SK-N-SH (cell line): ENCODE measurements at regions not wholly inside any gene's neighbourhood (a gene's known extent, or its start where the extent isn't known, plus 50 kb on each side); places are given as distances from the start of the nearest gene placed in this dataset.

Source experiments
- CTCF ChIA-PET: fragments of 300-600, 350-600 bp; formaldehyde crosslinking; extraction: SDS; loops from one replicate; lab custom pipeline; 2021; lab: Yijun Ruan, JAX
- POLR2A ChIA-PET: fragments of 350-600 bp; sonication (Branson Sonifier 250); formaldehyde crosslinking; extraction: SDS; loops from one replicate; lab custom pipeline; 2020; ENCODE audit warnings: antibody characterized with exemption, inconsistent platforms; lab: Yijun Ruan, JAX
- DNase-seq: peaks from one replicate; pipeline ENCODE4 v3.0.0; 2012
- H2AFZ ChIP-seq: fragments of 200-600 bp; sonication (generic); 2 replicates; pipeline ENCODE4 v1.8.1; 2016; ENCODE audit warnings: antibody characterized with exemption, mild to moderate bottlenecking, low read depth
- H3F3A ChIP-seq: fragments of 200-600 bp; sonication (generic); replicated peaks from 2 replicates; pipeline ENCODE3; 2016; ENCODE audit warnings: antibody characterized with exemption, mild to moderate bottlenecking; ENCODE audit not compliant: insufficient read depth
- H3K27ac ChIP-seq, 2 experiments: fragments of 200-500 bp in 1 of 2; fragments of 200-600 bp in 1 of 2; sonication (Bioruptor generic) in 1 of 2; sonication (generic), shearing (Covaris generic) in 1 of 2; 2 replicates each; pipeline versions ENCODE4 v1.5.1 to v1.6.1; 2014 to 2016; ENCODE audit warnings: low read depth in 2 of 2, inconsistent platforms in 1 of 2, low read length in 1 of 2, mild to moderate bottlenecking in 1 of 2, mixed read lengths in 1 of 2
- H3K27me3 ChIP-seq: fragments of 200-600 bp; sonication (generic), shearing (Covaris generic); 2 replicates; pipeline ENCODE4 v1.6.1; 2016; ENCODE audit warnings: mixed run types; ENCODE audit not compliant: insufficient read depth
- H3K36me3 ChIP-seq, 2 experiments: fragments of 200-500 bp in 1 of 2; fragments of 200-600 bp in 1 of 2; sonication (Bioruptor generic) in 1 of 2; sonication (generic) in 1 of 2; replicated peaks in 1 of 2; 2 replicates each; pipeline versions ENCODE3 to v1.5.1; 2014 to 2016; ENCODE audit warnings: low read length in 1 of 2, mild to moderate bottlenecking in 1 of 2; ENCODE audit not compliant: insufficient read depth in 2 of 2, control insufficient read depth in 1 of 2
- H3K4me1 ChIP-seq, 2 experiments: fragments of 200-500 bp in 1 of 2; fragments of 200-600 bp in 1 of 2; sonication (Bioruptor generic) in 1 of 2; sonication (generic), shearing (Covaris generic) in 1 of 2; 2 replicates each; pipeline versions ENCODE4 v1.5.1 to v1.6.1; 2014 to 2016; ENCODE audit warnings: low read depth in 1 of 2, low read length in 1 of 2, mixed run types in 1 of 2; ENCODE audit not compliant: insufficient read depth in 2 of 2, control insufficient read depth in 1 of 2
- H3K4me2 ChIP-seq: fragments of 200-600 bp; sonication (generic), shearing (Covaris generic); 2 replicates; pipeline ENCODE4 v1.6.1; 2017; ENCODE audit warnings: mixed run types
- H3K4me3 ChIP-seq, 2 experiments: fragments of 200-500 bp in 1 of 2; fragments of 200-600 bp in 1 of 2; sonication (Bioruptor generic) in 1 of 2; sonication (generic), shearing (Covaris generic) in 1 of 2; 2 replicates each; pipeline versions ENCODE4 v1.5.1 to v1.8.1; 2014 to 2016; ENCODE audit warnings: low read depth in 2 of 2, inconsistent platforms in 1 of 2, low read length in 1 of 2, mild to moderate bottlenecking in 1 of 2, mixed read lengths in 1 of 2, moderate library complexity in 1 of 2
- H3K79me2 ChIP-seq: fragments of 200-600 bp; sonication (generic); 2 replicates; pipeline ENCODE4 v1.8.1; 2017; ENCODE audit warnings: mild to moderate bottlenecking; ENCODE audit not compliant: insufficient read depth
- H3K9ac ChIP-seq: fragments of 200-600 bp; sonication (generic); 2 replicates; pipeline ENCODE4 v1.6.1; 2017; ENCODE audit warnings: mixed run types
- H3K9me2 ChIP-seq: fragments of 200-600 bp; sonication (generic); 2 replicates; pipeline ENCODE4 v1.6.1; 2017; ENCODE audit warnings: mixed run types
- H3K9me3 ChIP-seq: fragments of 200-600 bp; sonication (generic); 2 replicates; pipeline ENCODE4 v1.6.1; 2017; ENCODE audit warnings: mixed run types, mild to moderate bottlenecking, moderate library complexity
- H4K20me1 ChIP-seq: fragments of 200-600 bp; sonication (generic); 2 replicates; pipeline ENCODE4 v1.6.1; 2017; ENCODE audit warnings: mild to moderate bottlenecking, mixed run types; ENCODE audit not compliant: insufficient read depth
- ELF1 ChIP-seq: IDR thresholded peaks from 2 replicates; pipeline ENCODE4 v1.4.0; 2012
- EZH2phosphoT487 ChIP-seq: fragments of 200-600 bp; sonication (generic); IDR thresholded peaks from 2 replicates; pipeline ENCODE4 v1.6.1; 2017; ENCODE audit warnings: low read depth, mixed run types, mild to moderate bottlenecking, antibody characterized with exemption, moderate library complexity, borderline replicate concordance
- FOXJ3 ChIP-seq: sonication (generic); formaldehyde crosslinking; IDR thresholded peaks from 2 replicates; pipeline ENCODE4 v1.5.1; 2020; ENCODE audit warnings: mild to moderate bottlenecking, missing genetic modification reagents
- GABPA ChIP-seq: IDR thresholded peaks from 2 replicates; pipeline ENCODE4 v1.4.0; 2012; ENCODE audit warnings: low read depth, mild to moderate bottlenecking
- GATA2 ChIP-seq: sonication (generic); formaldehyde crosslinking; IDR thresholded peaks from 2 replicates; pipeline ENCODE4 v1.5.0; 2020; ENCODE audit warnings: mild to moderate bottlenecking, missing genetic modification reagents
- MEF2A ChIP-seq: IDR thresholded peaks from 2 replicates; pipeline ENCODE4 v1.4.0; 2012; ENCODE audit warnings: low read depth, borderline replicate concordance
- MXI1 ChIP-seq: IDR thresholded peaks from 2 replicates; pipeline ENCODE4 v1.6.1; 2012; ENCODE audit warnings: mild to moderate bottlenecking, low read depth, low read length, improper control_type of control experiment
- NFIC ChIP-seq: IDR thresholded peaks from 2 replicates; pipeline ENCODE4 v1.4.0; 2012; ENCODE audit warnings: borderline replicate concordance
- NRF1 ChIP-seq: IDR thresholded peaks from 2 replicates; pipeline ENCODE4 v1.6.1; 2012; ENCODE audit warnings: low read depth, mild to moderate bottlenecking, low read length
- PBX3 ChIP-seq: IDR thresholded peaks from 2 replicates; pipeline ENCODE4; 2012
- RAD21 ChIP-seq: IDR thresholded peaks from 2 replicates; pipeline ENCODE4 v1.6.1; 2012; ENCODE audit warnings: mild to moderate bottlenecking, low read length
- REST ChIP-seq: IDR thresholded peaks from 2 replicates; pipeline ENCODE4 v1.6.1; 2012; ENCODE audit warnings: mild to moderate bottlenecking, low read depth, low read length, moderate library complexity
- RXRA ChIP-seq: IDR thresholded peaks from 2 replicates; pipeline ENCODE4 v1.4.0; 2012; ENCODE audit warnings: low read depth, mild to moderate bottlenecking, borderline replicate concordance
- TCF12 ChIP-seq: IDR thresholded peaks from 2 replicates; pipeline ENCODE4 v1.4.0; 2012
- USF2 ChIP-seq: fragments of 150-350 bp; IDR thresholded peaks from 2 replicates; pipeline ENCODE4 v1.6.1; 2017; ENCODE audit warnings: antibody characterized with exemption, low read length, low read depth, borderline replicate concordance
- YY1 ChIP-seq: IDR thresholded peaks from 2 replicates; pipeline ENCODE4 v1.4.0; 2012; ENCODE audit warnings: low read depth, mild to moderate bottlenecking
- WGBS: methylation state at CpG from one replicate; pipeline ENCODE4 v1.1.6; 2017; ENCODE audit warnings: low lambda C conversion rate; 5-methylcytosine and 5-hydroxymethylcytosine counted together

GRCh38 chr3:187568171-187568570 is 102.0 kb downstream of the SST start (continued):
- TF ChIP-seq NRF1 (no peak), YY1 (no peak), RAD21 (no peak), PBX3 (no peak), FOXJ3 (no peak), NFIC (no peak)

GRCh38 chr3:187567661-187568121 is 102.5 kb downstream of the SST start:
- H3K9ac ChIP-seq = no peak overlapping the region
- DNase-seq = no peak
- no peaks in the 10 kb centered on the region for H3K9me3 ChIP-seq
- no peak for TF ChIP-seq REST
- H3K27me3 ChIP-seq = peaks cover 7% of the 10 kb centered on the region; the same call in 1 of the 2 replicates
- H3K9me2 ChIP-seq = no peaks in the 10 kb centered on the region
- H3K36me3 ChIP-seq = no peaks in the 10 kb centered on the region
- no peaks in the 10 kb centered on the region; a peak in 1 of 4 replicates for H3K4me1 ChIP-seq
- ChIA-PET CTCF (no interaction called here), POLR2A (no interaction called here)
- H2AFZ ChIP-seq = no peak overlapping the region
- H3K4me2 ChIP-seq = no peak overlapping the region
- WGBS = 8% methylated on average over 2 of the region's 2 CpGs
- no peak overlapping the region for H3K27ac ChIP-seq
- H3K4me3 ChIP-seq = no peak overlapping the region
- no peaks in the 10 kb centered on the region for H4K20me1 ChIP-seq
- H3K79me2 ChIP-seq = no peaks in the 10 kb centered on the region
- peaks cover 4% of the 10 kb centered on the region for H3F3A ChIP-seq

GRCh38 chr3:187567021-187567420 is 103.2 kb downstream of the SST start:
- Histone ChIP-seq H3K4me2 (no peak overlapping the region), H3K9ac (no peak overlapping the region), H3K4me1 (no peaks in the 10 kb centered on the region; a peak in 1 of 4 replicates), H4K20me1 (no peaks in the 10 kb centered on the region), H3F3A (peaks cover 4% of the 10 kb centered on the region), H3K9me3 (no peaks in the 10 kb centered on the region), H3K36me3 (no peaks in the 10 kb centered on the region), H3K79me2 (no peaks in the 10 kb centered on the region), H2AFZ (no peak overlapping the region), H3K27me3 (peaks cover 6% of the 10 kb centered on the region; the same call in 1 of the 2 replicates), H3K27ac (no peak overlapping the region), H3K9me2 (no peaks in the 10 kb centered on the region), H3K4me3 (no peak overlapping the region)
- ChIA-PET POLR2A (no interaction called here), CTCF (interaction anchor here (1.6 kb wide), 1 partner anchor 113 kb away, joined by 6 read pairs; no protein-coding TSS in a partner anchor)
- TF ChIP-seq MEF2A (no peak), GABPA (no peak), TCF12 (no peak), MXI1 (no peak), EZH2phosphoT487 (no peak), ELF1 (no peak), RXRA (no peak), USF2 (no peak), GATA2 (CRISPR knock-in tag) (no peak)
- 0% methylated on average over 2 of the region's 2 CpGs for WGBS
- no peak for DNase-seq
